Esophagus muscularis mucosa (tissue), 4 donors: ENCODE measurements at regions not wholly inside any gene's neighbourhood (a gene's known extent, or its start where the extent isn't known, plus 50 kb on each side); places are given as distances from the start of the nearest gene placed in this dataset.

Experiments
- DNase-seq: peaks from one replicate; pipeline ENCODE4 v3.0.0-alpha.2; 2017; ENCODE audit errors: extremely low spot score
- H3K27ac ChIP-seq, 4 donors: fragments of 200-600 bp; sonication (generic); replicated peaks in 1 of 4; 1 replicate in 3 of 4; 2 replicates in 1 of 4; pipeline ENCODE4 v1.5.1; 2016 to 2019; ENCODE audit warnings: mild to moderate bottlenecking in 1 of 4
- H3K27me3 ChIP-seq, 4 donors: fragments of 200-600 bp; sonication (generic); one replicate each; pipeline versions ENCODE4 v1.5.1 to v1.6.0; 2016 to 2019
- H3K36me3 ChIP-seq, 4 donors: fragments of 200-600 bp; sonication (generic); one replicate each; pipeline ENCODE4 v1.5.1; 2016 to 2019
- H3K4me1 ChIP-seq, 4 donors: fragments of 200-600 bp; sonication (generic); one replicate each; pipeline ENCODE4 v1.5.1; 2016 to 2019
- H3K4me3 ChIP-seq, 4 donors: fragments of 200-600 bp; sonication (generic); 1 replicate in 2 of 4; 2 replicates in 2 of 4; pipeline ENCODE4 v1.5.1; 2016 to 2019; ENCODE audit warnings: mild to moderate bottlenecking in 4 of 4, moderate library complexity in 1 of 4
- H3K9me3 ChIP-seq, 4 donors: fragments of 200-600 bp; sonication (generic); 1 replicate in 3 of 4; 2 replicates in 1 of 4; pipeline ENCODE4 v1.5.1; 2016 to 2019
- EP300 ChIP-seq: sonication (generic); formaldehyde crosslinking; IDR thresholded peaks from one replicate; pipeline ENCODE4 v1.6.1; 2017; ENCODE audit warnings: antibody characterized with exemption
- POLR2A ChIP-seq: fragments of 450-650 bp; IDR thresholded peaks from one replicate; pipeline ENCODE4 v1.6.1; 2017; ENCODE audit warnings: antibody characterized with exemption, moderate library complexity, mild to moderate bottlenecking, low read depth
- POLR2AphosphoS5 ChIP-seq, 2 donors: sonication (generic); formaldehyde crosslinking; IDR thresholded peaks; one replicate each; pipeline ENCODE4 v1.6.1; 2017; ENCODE audit warnings: antibody characterized with exemption in 2 of 2
- WGBS: methylation state at CpG from one replicate; pipeline ENCODE4 v1.1.5; 2018; 5-methylcytosine and 5-hydroxymethylcytosine counted together
- intact Hi-C: fragments of 100-400 bp; cut with DNase I; formaldehyde crosslinking; loops from one replicate; pipeline ENCODE4 v1.15.1; 2023
- TF ChIP-seq, protein P1 (sequence below), 3 experiments: fragments of 200-600 bp in 2 of 3; fragments of 450-650 bp in 1 of 3; sonication (generic) in 2 of 3; IDR thresholded peaks; one replicate each; pipeline ENCODE4 v1.5.1; 2017 to 2019; ENCODE audit warnings: antibody characterized with exemption in 3 of 3, mild to moderate bottlenecking in 2 of 3, moderate library complexity in 1 of 3

- DNase-seq: no peak
- no peaks in the 10 kb centered on the region for H3K27me3 ChIP-seq
- no peaks in the 10 kb centered on the region for H3K9me3 ChIP-seq
- H3K4me1 ChIP-seq: peaks cover 0 to 4% (median 0%) of the 10 kb centered on the region in 4 donors
- no peak overlapping the region for H3K27ac ChIP-seq
- intact Hi-C loops: no loop called here
- no peak overlapping the region for H3K4me3 ChIP-seq
- WGBS: 100% methylated on average over 2 of the region's 5 CpGs
- TF ChIP-seq POLR2A (no peak), EP300 (no peak), POLR2AphosphoS5 (IDR thresholded peaks at IDR 0.05) (no peak)
- TF ChIP-seq, protein P1, sequence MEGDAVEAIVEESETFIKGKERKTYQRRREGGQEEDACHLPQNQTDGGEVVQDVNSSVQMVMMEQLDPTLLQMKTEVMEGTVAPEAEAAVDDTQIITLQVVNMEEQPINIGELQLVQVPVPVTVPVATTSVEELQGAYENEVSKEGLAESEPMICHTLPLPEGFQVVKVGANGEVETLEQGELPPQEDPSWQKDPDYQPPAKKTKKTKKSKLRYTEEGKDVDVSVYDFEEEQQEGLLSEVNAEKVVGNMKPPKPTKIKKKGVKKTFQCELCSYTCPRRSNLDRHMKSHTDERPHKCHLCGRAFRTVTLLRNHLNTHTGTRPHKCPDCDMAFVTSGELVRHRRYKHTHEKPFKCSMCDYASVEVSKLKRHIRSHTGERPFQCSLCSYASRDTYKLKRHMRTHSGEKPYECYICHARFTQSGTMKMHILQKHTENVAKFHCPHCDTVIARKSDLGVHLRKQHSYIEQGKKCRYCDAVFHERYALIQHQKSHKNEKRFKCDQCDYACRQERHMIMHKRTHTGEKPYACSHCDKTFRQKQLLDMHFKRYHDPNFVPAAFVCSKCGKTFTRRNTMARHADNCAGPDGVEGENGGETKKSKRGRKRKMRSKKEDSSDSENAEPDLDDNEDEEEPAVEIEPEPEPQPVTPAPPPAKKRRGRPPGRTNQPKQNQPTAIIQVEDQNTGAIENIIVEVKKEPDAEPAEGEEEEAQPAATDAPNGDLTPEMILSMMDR (IDR thresholded peaks at IDR 0.05): no peak
- no peaks in the 10 kb centered on the region for H3K36me3 ChIP-seq
Measured at GRCh38 chr4:155573126-155573525, 93.5 kb upstream of the GUCY1A1 start.

GRCh38 chr4:155572106-155572703 is 94.4 kb upstream of the GUCY1A1 start:
- Histone ChIP-seq H3K9me3 (no peaks in the 10 kb centered on the region), H3K4me3 (no peak overlapping the region), H3K27me3 (no peaks in the 10 kb centered on the region), H3K36me3 (no peaks in the 10 kb centered on the region), H3K4me1 (peaks cover 0 to 4% (median 0%) of the 10 kb centered on the region in 4 donors), H3K27ac (no peak overlapping the region)
- intact Hi-C loops: no loop called here
- WGBS: 90% methylated on average over 10 of the region's 10 CpGs
- no peak for TF ChIP-seq EP300
- TF ChIP-seq, protein P1 (IDR thresholded peaks at IDR 0.05): no peak
- TF ChIP-seq POLR2AphosphoS5 (IDR thresholded peaks at IDR 0.05): no peak
- no peak for TF ChIP-seq POLR2A
- no peak for DNase-seq

DNA sequence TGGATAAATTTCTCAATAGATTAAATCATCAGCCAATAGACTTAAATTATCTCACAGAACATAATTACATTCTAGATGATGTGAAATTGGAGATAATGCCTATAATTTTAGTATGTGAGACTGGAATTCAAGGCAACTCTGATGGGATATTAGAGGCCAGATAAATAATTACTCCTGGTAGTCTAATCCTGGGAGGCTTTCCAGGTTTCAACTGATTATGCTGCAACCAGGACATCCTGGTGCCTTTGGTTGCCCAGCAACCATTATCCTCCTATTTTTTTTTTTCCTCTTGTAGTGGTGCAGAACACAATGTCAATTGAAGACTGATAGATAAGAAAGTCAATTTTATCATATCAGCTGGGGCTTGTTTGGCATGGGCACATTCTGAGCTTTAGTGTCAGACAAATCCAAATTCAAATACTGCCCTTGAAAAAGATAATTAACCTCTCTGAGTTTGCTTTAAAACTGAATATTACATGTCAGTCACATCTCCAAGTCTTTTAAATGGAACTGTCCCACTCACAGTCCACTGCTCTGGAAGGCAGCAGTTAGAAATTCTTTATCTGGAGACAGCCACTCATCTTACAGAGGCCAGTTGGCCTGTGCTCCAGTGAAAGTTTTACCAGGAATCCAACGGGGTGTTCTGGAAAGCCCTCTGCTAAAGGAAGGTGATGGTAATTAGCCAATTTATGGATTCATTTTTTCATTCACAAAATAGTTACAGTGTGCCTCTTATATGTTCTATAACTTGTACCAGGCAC is 95.3 kb upstream of the GUCY1A1 start:
- Histone ChIP-seq H3K27ac (no peak overlapping the region), H3K9me3 (no peaks in the 10 kb centered on the region), H3K4me1 (peaks cover 0 to 4% (median 0%) of the 10 kb centered on the region in 4 donors), H3K27me3 (no peaks in the 10 kb centered on the region), H3K36me3 (no peaks in the 10 kb centered on the region), H3K4me3 (no peak overlapping the region)
- DNase-seq: no peak
- TF ChIP-seq EP300 (no peak), POLR2AphosphoS5 (IDR thresholded peaks at IDR 0.05) (no peak), POLR2A (no peak)
- TF ChIP-seq, protein P1 (IDR thresholded peaks at IDR 0.05): no peak
- intact Hi-C loops: no loop called here
- WGBS: 64% methylated on average over 1 of the region's 1 CpG

DNA sequence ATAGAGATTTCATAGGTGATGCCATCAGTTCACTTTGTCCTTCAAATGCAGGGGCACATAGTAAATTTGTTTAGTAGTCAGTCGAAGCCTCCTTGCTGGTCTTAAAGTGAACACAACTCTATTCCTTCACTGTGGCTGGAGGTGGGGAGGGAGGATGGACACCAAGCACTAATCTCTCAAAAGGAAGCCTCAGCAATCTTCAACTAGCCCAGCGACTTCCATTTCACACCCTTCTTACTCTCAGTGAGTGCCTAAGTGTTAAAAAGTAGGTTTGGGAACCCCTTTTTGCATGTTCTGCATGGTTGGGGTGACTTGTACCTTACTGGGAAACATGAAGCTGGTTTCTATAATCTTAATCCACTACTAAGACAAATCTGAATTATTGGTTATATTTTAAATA is 96.0 kb upstream of the GUCY1A1 start:
- 83% methylated on average over 2 of the region's 2 CpGs for WGBS
- no peaks in the 10 kb centered on the region for H3K36me3 ChIP-seq
- peaks cover 0 to 4% (median 0%) of the 10 kb centered on the region in 4 donors for H3K4me1 ChIP-seq
- no peak for DNase-seq
- no peaks in the 10 kb centered on the region for H3K27me3 ChIP-seq
- H3K9me3 ChIP-seq: no peaks in the 10 kb centered on the region
- no peak overlapping the region for H3K4me3 ChIP-seq
- TF ChIP-seq EP300 (no peak), POLR2AphosphoS5 (IDR thresholded peaks at IDR 0.05) (no peak), POLR2A (no peak)
- TF ChIP-seq, protein P1 (IDR thresholded peaks at IDR 0.05): no peak
- no peak overlapping the region for H3K27ac ChIP-seq
- intact Hi-C loops: no loop called here
